ENCODE measurements at regions not wholly inside any gene's neighbourhood (a gene's known extent, or its start where the extent isn't known, plus 50 kb on each side); places are given as distances from the start of the nearest gene placed in this dataset.

DNA sequence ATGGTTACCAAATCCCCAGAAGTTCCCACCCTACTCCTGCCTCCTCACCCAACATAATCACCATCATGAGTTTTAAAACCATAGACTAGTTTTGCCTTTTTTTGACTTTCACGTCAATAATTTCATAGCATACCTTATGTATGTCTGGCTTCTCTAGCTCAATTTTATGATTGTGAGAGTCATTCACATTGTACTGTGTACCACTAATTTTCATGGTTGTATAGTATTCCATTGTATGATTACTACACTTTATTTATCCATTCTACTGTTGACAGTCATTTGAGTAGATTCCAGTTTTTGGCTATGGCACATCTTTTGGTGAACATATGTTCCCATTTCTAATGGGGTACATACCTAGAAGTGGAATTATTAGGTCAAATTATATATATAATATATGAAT lies 195.3 kb upstream of the TCF21 start:
- DNase-seq: no peak

DNA sequence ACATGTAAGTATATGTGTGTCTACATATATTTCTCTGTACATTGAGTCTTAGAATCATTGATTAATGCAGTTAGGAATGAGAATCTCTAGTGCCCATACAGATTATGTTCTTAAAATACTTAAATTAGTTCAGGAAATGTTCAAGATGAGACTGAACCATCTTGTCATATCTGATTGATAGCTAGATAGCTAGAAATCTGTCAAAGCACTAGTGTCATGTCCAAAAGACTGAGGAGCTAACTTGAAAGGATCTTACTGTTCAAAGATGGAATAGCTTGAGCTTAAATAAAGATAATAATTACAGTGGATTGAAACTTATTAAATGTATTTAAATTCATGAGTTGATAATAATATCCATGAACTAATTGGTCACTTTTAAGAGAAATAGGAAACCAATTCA lies 191.7 kb upstream of the TCF21 start:
- DNase-seq: no peak

DNA sequence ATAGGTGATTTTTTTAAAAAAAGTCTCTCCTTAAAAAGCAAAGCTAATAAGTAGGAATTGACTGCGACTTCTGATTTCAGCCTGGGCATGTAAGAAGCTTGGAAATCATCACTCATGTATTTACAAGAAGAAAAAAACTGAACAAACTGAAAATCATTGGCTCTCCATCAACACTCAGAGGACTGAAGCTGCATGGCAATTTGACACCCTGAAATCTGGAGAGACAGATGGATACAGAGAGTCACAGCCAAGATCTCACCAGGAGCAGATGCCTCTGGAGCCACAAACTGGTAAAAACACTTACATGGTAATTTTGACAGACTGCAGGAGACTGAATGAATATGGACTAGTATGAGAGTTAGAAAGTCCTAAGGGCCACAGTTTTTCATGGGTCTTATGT lies 191.2 kb upstream of the TCF21 start:
- DNase-seq: no peak

DNA sequence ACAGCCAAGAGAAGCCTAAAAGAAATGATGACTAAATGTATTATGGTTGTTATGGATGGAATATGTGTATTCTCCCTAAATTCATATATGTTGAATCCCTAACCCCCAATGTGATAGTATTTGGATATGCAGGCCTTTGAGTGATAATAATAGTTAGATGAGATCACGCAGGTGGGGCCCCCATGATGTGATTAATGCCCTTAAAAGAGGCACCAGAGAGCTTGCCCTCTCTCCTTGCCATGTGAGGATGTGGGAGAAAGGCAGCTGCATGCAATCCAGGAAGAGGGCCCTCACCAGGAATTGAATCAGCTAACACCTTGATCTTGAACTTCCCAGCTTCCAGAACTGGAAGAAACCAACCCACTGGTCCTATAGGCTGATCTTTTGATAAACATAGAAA lies 190.6 kb upstream of the TCF21 start:
- no peak for DNase-seq

DNA sequence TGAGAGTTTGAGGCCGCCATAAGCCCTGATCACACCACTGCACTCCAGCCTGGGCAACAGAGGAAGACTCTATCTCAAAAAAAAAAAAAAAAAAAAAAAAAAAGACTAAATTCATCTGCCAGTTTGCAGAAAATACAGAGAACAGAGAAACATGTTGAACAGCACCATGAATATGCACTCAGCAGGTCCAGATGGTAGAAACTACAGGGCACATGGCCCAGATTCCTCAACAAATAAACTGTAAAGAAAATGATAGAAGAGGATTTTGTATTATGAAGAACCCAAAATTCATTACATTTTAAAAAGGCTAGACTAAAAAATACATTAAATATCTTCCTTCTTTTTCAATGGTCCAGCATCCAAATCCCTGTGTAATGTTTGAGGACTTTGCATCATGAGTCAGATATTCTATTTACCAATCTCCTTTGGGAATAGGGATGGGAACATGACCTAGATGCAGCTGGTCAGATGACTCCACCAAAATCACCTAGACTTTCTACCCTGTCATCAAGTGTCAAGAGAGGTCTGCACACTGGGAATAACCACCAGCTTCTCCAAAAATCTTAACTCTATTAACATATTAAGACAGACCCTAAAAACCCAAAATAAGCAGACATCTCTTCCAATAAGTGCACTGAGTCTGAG lies 189.1 kb upstream of the TCF21 start:
- DNase-seq: no peak

DNA sequence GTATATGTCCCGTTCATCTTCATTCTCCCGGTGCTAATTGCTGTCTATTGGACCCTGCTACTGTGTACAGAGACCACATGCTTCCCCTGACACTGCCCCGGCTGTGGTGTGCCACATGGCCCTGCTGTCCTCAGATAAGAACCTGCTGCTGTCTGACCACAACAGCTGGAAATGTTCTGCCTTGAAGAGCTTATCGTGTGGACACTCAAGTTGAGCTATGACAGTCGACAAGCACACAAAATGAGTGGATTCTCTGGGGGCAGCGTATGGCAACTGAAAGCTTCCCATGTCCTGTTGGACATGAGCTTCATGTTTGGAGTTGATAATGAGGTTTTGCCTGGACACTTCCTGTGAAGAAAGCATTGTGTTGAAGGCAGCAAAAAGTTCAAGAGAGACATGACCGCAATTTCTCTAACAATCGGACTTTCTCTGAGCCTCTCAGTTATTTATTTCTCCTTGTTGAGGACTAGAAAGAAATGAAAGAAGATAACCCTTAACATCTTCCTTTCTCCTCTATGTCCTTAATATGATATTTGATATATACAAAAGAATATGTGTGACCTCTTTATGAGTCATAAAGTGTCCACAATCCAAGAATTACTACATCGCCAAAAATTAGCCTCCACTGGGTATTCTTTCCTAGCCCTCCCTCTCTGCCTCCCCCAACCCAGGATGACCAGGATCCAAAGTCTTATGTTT lies 187.1 kb upstream of the TCF21 start:
- DNase-seq: peak; percentile 47

DNA sequence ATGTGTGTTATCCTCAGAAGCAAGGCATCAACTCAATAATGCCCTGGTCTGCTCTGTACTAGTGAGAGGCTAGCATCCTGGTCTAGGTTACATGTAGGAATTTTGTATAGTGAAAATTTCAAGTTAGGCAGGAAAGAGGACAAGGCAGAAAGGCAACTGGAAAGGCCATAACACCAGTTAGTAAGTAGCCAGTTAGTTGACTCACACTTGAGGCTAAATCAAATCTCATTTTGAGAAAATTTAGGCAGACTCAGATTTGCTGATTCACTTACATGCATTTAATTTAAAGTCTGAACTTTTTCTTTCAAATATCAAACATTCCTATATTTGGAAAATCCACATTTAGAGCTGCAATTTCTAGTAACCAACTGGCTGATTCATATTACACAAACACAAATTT lies 184.5 kb upstream of the TCF21 start:
- DNase-seq: no peak

DNA sequence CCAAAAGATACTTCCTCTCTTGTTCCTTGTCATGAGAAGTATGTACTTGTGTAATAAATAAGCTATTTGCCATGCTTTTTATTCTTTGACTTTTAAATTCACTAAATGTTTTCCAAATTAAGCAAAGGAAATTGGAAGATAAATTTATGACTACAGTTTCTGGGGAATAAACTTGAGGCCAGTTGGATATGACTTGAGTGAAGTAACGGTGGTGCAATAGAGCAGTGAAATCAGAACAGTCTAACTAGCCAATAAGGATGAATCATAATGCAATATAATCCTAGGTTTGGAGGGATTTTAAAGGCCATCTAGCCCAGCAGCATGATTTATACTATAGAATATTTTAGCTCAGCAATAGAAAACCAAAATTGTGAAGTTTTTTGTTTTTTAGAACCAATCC lies 183.8 kb upstream of the TCF21 start:
- peak; percentile 80 for DNase-seq

DNA sequence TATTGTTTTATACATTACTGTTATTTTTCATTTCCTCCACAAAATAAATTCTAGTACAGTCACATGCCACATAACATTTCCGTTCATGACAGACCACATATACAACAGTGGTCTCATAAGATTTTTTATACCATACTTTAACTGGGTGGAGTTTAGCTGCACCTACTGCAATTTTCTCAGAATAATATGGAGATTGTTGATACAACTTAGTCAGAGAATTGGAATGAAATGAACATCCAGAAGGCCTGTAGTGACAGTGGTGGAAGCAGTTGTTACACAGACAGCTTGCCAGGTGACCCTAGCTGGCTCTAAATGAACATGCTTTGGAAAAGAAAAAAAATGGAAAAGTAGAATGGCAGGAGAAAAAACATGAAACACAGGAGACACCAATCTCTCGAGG lies 183.2 kb upstream of the TCF21 start:
- peak; percentile 19 for DNase-seq

DNA sequence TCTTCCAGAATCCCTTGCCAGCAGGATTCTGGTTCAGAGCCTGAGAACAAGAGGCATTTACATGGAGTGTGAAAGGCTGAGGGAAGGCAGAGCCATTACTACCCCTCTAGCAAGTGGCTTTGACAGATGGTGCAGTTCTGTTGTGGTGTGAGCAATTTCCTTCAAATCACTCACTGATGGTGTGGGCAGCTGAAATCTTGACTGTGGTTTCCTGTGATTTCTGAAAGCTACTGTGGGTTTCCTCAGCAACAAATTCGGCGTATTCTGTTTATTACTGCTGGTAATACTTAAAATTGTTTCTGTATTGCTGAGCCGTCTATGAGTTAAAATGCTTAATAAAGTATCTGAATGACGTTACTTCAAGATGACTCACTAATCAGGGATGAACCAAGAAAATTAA lies 181.5 kb upstream of the TCF21 start:
- DNase-seq: no peak

DNA sequence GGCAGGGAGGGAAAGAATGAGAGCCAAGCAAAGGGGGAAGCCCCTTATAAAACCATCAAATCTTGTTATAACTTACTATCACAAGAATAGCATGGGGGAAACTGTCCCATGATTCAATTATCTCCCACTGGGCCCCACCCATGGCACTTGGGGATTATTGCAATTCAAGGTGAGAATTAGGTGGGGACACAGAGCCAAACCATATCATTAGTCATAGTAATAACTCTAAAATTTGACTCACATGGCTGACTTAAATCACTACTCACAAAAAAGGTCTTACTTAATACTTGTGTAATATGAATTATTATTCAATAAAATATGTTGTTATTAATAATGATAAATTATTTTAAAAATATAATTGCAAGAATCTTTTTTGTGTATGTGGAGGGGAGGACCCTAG lies 178.1 kb upstream of the TCF21 start:
- no peak for DNase-seq

DNA sequence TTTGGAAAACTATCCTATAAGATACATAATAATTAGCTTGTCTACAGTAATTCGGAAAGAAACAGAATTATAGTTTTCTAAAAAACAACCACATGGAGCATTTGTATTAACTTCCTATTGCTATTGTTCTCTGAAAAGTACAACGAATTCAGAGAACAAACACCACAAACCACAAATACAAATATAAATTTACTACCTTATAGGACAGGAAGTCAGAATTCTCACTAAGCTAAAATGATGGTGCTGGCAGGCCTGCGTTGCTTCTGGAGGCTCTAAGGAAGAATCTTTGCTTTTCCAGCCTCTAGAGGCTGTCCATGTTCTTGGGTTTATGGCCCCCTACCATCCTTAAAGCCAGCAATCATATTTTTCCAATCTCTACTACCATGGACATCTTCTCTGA lies 173.6 kb upstream of the TCF21 start:
- DNase-seq: no peak

DNA sequence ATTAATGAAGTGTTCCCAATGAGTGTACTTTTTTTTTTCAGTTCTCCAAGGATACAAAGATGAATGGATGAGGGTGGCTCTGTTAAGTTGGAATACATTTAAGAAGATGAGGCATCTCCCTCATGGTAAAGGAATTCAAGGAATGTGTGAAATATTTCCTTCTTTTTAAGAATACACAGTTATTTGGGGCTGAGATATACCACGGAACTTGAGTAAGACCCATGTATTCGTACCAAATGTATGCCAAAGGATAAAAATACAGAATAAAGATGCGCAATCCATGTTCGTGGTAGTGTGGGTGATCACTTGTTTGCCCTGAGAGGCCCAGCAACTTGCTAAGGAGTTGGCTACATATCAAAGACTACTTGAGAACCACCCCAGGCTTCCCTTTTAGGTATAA lies 164.2 kb upstream of the TCF21 start:
- no peak for DNase-seq

DNA sequence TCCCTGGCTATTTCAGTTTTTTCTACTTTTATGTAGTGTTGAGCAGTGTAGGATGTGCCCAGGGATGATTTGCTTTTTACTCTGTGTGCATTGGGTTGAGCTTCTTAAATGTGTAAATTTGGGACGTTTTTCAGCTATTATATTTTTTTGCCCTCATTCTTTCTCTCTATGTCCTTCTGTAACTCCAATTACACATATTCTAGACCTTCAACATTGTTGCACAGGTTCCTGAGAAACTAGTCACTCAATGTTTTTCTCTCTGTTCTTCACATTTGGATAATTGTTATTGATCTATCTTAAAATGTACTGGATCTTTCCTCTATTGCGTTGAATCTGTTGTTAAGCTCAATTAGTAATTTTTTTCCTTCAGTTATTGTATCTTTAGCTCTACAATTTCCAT lies 162.7 kb upstream of the TCF21 start:
- DNase-seq: no peak

DNA sequence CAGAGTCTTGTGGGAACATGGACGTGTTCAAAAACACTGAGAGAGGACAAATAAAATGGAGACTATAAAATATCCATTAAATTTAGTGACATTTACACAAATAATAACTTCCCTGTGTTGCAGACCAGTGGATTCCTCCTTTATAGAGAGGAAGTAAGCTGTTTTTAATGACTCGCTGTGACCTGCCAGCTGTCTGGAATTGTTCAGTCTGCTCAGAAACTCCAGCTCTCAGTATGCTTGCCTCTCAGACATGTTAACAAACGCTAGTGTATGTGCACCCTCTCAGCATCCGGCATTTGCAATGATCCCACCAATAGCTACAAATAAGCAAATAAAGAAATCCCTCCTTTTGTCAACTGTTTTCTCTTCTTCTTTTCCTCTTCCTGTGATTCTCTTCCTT lies 158.0 kb upstream of the TCF21 start:
- no peak for DNase-seq

DNA sequence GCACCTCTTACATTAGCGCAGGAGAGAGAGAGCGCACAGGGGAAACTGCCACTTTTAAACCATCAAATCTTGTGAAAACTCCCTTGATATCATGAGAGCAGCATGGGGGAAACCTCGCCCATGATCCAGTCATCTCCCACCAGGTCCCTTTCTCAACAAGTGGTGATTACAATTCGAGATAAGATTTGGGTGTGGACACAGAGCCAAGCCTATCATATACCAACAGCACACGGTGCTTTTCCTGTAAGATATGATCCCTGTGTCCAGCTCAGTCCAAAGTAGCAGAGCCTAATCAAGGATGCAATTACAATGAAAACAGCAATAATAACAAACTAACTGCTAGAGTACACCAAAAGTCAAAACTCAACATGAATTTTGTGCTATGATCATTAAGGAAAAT lies 148.7 kb upstream of the TCF21 start:
- no peak for DNase-seq

DNA sequence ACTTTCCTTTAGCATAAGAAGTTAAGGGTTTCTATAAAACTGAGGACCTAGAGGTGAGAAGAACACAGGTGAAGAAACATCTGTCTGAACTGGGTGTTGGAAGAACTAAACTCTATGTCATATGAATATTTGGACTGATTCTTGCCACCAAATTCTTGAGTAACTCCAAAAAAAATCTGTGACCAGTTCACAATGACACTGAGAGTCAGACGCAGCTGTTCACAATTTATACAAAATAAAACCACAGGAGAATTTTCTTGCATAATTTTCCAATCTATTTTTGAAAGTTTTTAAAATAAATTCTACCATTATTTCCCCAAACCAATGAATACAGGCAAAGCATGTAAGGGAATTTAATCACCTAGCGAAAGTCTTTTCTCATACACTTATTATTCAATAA lies 148.1 kb upstream of the TCF21 start:
- DNase-seq: no peak

DNA sequence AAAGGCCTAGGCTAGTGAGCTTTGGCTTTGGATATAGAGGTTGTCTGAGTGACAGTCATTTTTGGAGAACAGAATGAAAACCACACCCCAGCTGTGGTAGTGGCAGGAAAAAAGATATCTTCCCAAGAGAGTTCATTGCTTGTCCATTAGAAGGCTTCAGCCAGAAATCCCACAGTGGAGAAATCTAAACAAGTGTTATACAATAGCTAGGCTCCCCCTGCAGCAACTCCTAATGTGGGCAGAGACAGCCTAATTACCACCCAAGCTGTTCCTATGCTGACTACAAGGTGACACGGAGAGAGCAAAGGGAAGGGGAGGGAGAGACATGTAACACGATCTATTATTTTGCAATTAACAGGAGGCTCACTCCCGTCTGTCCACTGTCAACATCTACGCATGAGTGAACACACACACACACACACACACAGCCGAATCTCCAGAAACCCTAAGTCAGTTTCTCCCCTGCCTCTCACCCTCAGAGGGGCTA lies 147.5 kb upstream of the TCF21 start:
- no peak for DNase-seq

DNA sequence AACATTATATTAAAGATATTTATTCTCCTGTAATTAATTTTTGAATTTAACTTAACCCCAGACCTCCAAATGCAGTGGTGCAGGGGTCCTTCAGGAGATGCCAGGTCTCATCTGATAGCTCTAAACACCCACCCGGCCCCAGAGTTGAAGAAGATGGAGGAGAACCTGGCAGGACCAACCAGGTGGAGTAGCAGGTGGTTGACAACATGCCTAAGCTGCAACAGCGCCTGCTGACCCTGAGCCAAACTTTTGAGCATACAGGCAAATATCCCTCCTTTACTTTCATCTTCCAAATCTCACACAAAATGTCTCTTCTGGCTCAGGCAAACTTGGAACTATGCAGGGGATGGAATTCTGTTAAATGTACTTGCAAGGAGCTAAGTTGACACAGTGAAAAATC lies 145.3 kb upstream of the TCF21 start:
- no peak for DNase-seq

DNA sequence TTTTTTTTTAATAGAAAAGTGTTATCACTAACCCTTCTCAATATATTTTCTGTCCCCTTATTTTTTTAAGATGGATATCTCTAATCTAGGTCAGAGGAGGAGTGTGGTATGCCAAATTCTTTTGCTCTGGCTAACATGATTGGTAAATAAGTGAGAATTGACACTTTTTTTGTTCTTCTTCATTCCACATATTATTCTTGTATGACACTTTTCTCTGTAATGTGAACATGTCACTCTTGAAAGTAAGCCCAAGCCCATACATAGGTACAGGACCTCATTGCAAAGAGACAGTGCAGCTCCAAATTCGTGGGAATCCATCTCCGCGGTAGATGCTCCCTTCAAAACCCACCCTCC lies 142.5 kb upstream of the TCF21 start:
- no peak for DNase-seq

DNA sequence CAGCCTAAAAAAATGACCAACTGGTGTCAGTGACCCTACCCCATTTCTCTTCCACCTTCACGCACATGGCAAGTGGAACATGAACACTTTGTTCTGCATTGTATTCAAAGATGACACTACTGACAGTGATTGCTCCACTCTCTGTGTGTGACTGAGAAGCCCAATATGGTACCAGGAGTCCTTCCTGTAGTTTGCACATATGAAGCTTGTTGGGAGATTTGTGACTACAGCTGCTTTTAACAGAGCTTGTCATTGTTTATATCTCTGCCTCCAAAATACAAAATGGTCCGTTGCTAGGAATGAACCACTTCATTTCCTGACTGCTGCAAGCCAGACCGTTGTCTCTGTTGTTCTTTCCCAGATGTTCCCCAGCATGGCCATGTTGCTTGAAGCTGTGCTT lies 140.3 kb upstream of the TCF21 start:
- DNase-seq: no peak

DNA sequence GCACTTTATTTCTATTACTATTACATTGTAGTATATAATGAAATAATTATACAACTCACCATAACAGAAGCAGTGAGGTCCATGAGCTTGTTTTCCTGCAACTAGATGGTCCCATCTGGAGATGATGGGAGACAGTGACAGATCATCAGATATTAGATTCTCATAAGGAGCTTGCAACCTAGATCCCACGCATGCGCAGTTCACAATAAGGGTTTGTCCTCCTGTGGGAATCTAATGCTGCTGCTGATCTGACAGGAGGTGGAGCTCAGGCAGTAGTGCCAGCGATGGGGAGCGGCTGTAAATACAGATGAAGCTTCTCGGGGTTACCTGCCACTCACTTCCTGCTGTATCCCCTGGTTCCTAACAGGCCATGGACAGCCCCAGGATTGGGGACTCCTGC lies 139.5 kb upstream of the TCF21 start:
- DNase-seq: no peak

DNA sequence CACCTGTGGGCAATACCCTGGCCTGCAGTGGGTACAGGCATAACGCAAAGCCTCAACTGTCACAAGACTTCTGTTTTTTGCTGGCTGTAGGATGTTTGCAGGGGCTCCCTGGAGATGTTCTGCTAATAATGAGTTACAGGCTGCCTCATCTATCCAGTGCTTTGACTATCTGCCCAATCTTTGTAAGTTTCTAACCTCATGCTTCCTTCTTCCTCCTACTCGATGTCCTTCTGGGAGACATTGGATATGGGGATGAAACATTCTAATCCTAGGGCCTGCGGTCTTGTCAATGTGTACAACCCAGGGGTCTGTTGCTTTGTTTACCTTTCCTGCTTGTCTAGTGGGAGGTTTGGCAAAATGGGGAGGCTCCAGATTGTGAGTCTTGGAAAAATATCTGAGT lies 136.8 kb upstream of the TCF21 start:
- no peak for DNase-seq

DNA sequence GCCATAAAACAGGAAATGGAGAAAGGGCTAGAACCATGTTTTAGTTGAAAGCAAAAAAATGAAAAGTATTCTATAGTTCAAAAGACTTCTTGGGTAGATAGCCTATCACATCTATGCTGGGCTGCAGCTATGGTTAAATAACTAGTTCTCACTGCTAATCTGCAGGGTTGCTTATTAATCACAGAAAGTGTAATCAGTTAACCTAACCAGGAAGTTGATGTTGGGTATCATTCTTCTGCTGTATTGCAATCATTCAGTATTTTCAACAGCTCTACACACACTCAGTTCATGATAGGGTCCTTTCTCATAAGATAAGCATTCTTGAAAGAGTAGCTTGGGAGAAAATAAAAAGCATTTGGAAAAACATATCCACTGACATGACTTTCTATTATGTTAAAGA lies 135.2 kb upstream of the TCF21 start:
- DNase-seq: no peak
